ENCODE measurements at regions not wholly inside any gene's neighbourhood (a gene's known extent, or its start where the extent isn't known, plus 50 kb on each side); places are given as distances from the start of the nearest gene placed in this dataset.
"Not testable (repeated sequence)": the region's sequence is repeated elsewhere in the genome, so short reads cannot be mapped to it uniquely, and the experiment has no call there.

DNA sequence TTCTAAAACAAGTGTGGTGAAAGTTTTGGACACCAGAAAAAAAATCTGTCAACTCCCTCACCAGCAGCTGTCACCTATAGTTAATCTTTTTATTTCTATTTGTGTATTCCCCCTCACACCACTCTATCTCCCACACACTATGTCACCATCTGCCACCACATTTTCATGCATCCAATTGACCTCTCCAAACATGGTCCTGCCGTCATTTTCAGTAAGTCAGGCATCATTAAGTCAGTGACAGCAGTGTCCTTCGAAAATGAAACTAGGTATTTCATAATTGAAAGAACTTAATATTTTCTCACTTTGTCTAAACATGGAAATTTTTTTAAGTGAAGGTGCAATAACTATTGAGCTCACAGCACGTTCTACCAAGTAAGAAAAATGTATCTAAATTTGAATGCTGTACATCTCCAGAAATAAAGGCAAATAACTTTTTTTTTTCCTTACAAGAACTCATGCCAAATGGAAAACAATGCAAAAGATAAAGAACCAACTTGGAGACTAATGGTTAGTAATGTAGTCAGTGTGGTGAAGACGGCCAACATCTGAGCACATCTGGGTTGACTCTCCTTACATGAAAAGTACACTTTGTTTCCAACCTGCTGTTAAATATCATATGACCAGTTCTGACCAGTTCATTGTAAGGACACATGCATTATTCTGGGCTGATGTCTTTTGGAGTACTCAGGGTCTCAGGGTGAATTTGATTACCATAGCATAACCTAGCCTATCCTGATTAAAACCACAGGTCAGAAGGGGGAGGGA lies 623.3 kb upstream of the MANEA start:
- 86% methylated on average over 4 of the region's 4 CpGs for WGBS
- H3K27ac ChIP-seq (ENCODE audit: low read depth in 1 of 2, low read length in 1 of 2): no peak overlapping the region
- H3K4me1 ChIP-seq (ENCODE audit: control insufficient read depth in 2 of 2, insufficient read depth in 2 of 2, low read length in 2 of 2): no peaks in the 10 kb centered on the region
- no peak overlapping the region for H3K4me3 ChIP-seq (ENCODE audit: low read length in 2 of 2)
- no peaks in the 10 kb centered on the region for H3K9me3 ChIP-seq (ENCODE audit: control insufficient read depth in 2 of 2, insufficient read depth in 1 of 2, low read length in 1 of 2)
- no peaks in the 10 kb centered on the region for H3K27me3 ChIP-seq (ENCODE audit: control insufficient read depth in 2 of 2, insufficient read depth in 1 of 2, low read length in 1 of 2)
- no peaks in the 10 kb centered on the region for H3K36me3 ChIP-seq (ENCODE audit: control insufficient read depth in 2 of 2, insufficient read depth in 2 of 2, low read length in 1 of 2)
- no peak for DNase-seq (ENCODE audit: low read depth in 6 of 9, low spot score in 9 of 9)

DNA sequence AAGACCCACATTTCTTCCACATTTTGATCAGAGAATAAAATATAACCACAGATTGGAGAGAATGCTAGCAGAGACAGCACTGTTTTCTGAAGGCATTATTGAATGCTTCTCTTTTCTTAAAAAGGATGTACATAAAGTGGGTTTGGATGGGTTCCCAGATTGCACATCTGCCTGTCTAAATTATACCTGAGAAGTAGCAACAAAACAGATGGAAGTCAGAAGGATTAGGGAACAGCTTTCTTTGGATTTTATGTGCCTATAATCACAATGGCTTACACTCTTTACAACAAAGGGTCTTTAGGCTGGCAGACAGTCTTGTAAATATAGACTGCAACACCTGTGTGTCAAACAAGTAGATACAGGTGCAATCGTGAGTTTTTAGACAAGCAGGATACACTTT lies 622.2 kb upstream of the MANEA start:
- H3K4me1 ChIP-seq (ENCODE audit: control insufficient read depth in 2 of 2, insufficient read depth in 2 of 2, low read length in 2 of 2): no peaks in the 10 kb centered on the region
- no peak overlapping the region for H3K27ac ChIP-seq (ENCODE audit: low read depth in 1 of 2, low read length in 1 of 2)
- no peaks in the 10 kb centered on the region for H3K36me3 ChIP-seq (ENCODE audit: control insufficient read depth in 2 of 2, insufficient read depth in 2 of 2, low read length in 1 of 2)
- WGBS: 89% methylated on average over 1 of the region's 1 CpG
- no peaks in the 10 kb centered on the region for H3K27me3 ChIP-seq (ENCODE audit: control insufficient read depth in 2 of 2, insufficient read depth in 1 of 2, low read length in 1 of 2)
- H3K4me3 ChIP-seq (ENCODE audit: low read length in 2 of 2): no peak overlapping the region
- H3K9me3 ChIP-seq (ENCODE audit: control insufficient read depth in 2 of 2, insufficient read depth in 1 of 2, low read length in 1 of 2): no peaks in the 10 kb centered on the region
- no peak for DNase-seq (ENCODE audit: low read depth in 6 of 9, low spot score in 9 of 9)

DNA sequence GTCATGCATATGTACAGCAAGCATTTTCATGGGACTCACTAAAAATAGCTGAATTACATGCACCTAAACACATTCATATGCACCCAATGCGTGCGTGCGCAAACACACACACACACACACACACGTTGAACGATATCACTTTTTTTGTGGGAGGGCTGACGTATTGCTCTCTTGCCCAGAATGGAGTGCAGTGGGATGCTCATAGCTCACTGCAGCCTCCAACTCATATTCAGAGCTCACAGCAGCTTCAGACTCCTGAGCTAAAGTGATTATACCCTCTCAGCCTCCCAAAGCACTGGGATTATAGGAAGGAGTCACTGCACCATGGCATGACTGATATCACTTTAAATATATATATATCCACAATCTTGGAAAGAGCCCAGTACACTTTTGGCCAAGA lies 620.4 kb upstream of the MANEA start:
- DNase-seq (ENCODE audit: low read depth in 6 of 9, low spot score in 9 of 9): peak in 1 of 9 donors; percentile 1
- H3K4me3 ChIP-seq (ENCODE audit: low read length in 2 of 2): no peak overlapping the region
- H3K27ac ChIP-seq (ENCODE audit: low read depth in 1 of 2, low read length in 1 of 2): no peak overlapping the region
- H3K36me3 ChIP-seq (ENCODE audit: control insufficient read depth in 2 of 2, insufficient read depth in 2 of 2, low read length in 1 of 2): no peaks in the 10 kb centered on the region
- no peaks in the 10 kb centered on the region for H3K27me3 ChIP-seq (ENCODE audit: control insufficient read depth in 2 of 2, insufficient read depth in 1 of 2, low read length in 1 of 2)
- no peaks in the 10 kb centered on the region for H3K9me3 ChIP-seq (ENCODE audit: control insufficient read depth in 2 of 2, insufficient read depth in 1 of 2, low read length in 1 of 2)
- WGBS: 92% methylated on average over 6 of the region's 6 CpGs
- no peaks in the 10 kb centered on the region for H3K4me1 ChIP-seq (ENCODE audit: control insufficient read depth in 2 of 2, insufficient read depth in 2 of 2, low read length in 2 of 2)

- not testable (repeated sequence) for H3K4me3 ChIP-seq (ENCODE audit: low read length in 2 of 2); DNase-seq (ENCODE audit: low read depth in 6 of 9, low spot score in 9 of 9); H3K9me3 ChIP-seq (ENCODE audit: control insufficient read depth in 2 of 2, insufficient read depth in 1 of 2, low read length in 1 of 2); H3K27ac ChIP-seq (ENCODE audit: low read depth in 1 of 2, low read length in 1 of 2); H3K4me1 ChIP-seq (ENCODE audit: control insufficient read depth in 2 of 2, insufficient read depth in 2 of 2, low read length in 2 of 2); H3K27me3 ChIP-seq (ENCODE audit: control insufficient read depth in 2 of 2, insufficient read depth in 1 of 2, low read length in 1 of 2); H3K36me3 ChIP-seq (ENCODE audit: control insufficient read depth in 2 of 2, insufficient read depth in 2 of 2, low read length in 1 of 2)
Measured at GRCh38 chr6:94964703-94965102, 612.6 kb upstream of the MANEA start.

- Histone ChIP-seq H3K27ac (ENCODE audit: low read depth in 1 of 2, low read length in 1 of 2) (no peak overlapping the region), H3K27me3 (ENCODE audit: control insufficient read depth in 2 of 2, insufficient read depth in 1 of 2, low read length in 1 of 2) (no peaks in the 10 kb centered on the region), H3K9me3 (ENCODE audit: control insufficient read depth in 2 of 2, insufficient read depth in 1 of 2, low read length in 1 of 2) (no peaks in the 10 kb centered on the region), H3K36me3 (ENCODE audit: control insufficient read depth in 2 of 2, insufficient read depth in 2 of 2, low read length in 1 of 2) (no peaks in the 10 kb centered on the region), H3K4me1 (ENCODE audit: control insufficient read depth in 2 of 2, insufficient read depth in 2 of 2, low read length in 2 of 2) (no peaks in the 10 kb centered on the region), H3K4me3 (ENCODE audit: low read length in 2 of 2) (no peak overlapping the region)
- WGBS: 81% methylated on average over 3 of the region's 3 CpGs
- DNase-seq (ENCODE audit: low read depth in 6 of 9, low spot score in 9 of 9): no peak
Measured at GRCh38 chr6:94988701-94989100, 588.6 kb upstream of the MANEA start.

- Histone ChIP-seq H3K36me3 (ENCODE audit: control insufficient read depth in 2 of 2, insufficient read depth in 2 of 2, low read length in 1 of 2) (no peaks in the 10 kb centered on the region), H3K27ac (ENCODE audit: low read depth in 1 of 2, low read length in 1 of 2) (no peak overlapping the region), H3K9me3 (ENCODE audit: control insufficient read depth in 2 of 2, insufficient read depth in 1 of 2, low read length in 1 of 2) (no peaks in the 10 kb centered on the region), H3K27me3 (ENCODE audit: control insufficient read depth in 2 of 2, insufficient read depth in 1 of 2, low read length in 1 of 2) (no peaks in the 10 kb centered on the region), H3K4me1 (ENCODE audit: control insufficient read depth in 2 of 2, insufficient read depth in 2 of 2, low read length in 2 of 2) (no peaks in the 10 kb centered on the region), H3K4me3 (ENCODE audit: low read length in 2 of 2) (no peak overlapping the region)
- no peak for DNase-seq (ENCODE audit: low read depth in 6 of 9, low spot score in 9 of 9)
Measured at GRCh38 chr6:95017922-95018321, 559.4 kb upstream of the MANEA start.

Data from thymus (tissue), 11 donors.